ENCODE measurements at regions not wholly inside any gene's neighbourhood (a gene's known extent, or its start where the extent isn't known, plus 50 kb on each side); places are given as distances from the start of the nearest gene placed in this dataset.

DNA sequence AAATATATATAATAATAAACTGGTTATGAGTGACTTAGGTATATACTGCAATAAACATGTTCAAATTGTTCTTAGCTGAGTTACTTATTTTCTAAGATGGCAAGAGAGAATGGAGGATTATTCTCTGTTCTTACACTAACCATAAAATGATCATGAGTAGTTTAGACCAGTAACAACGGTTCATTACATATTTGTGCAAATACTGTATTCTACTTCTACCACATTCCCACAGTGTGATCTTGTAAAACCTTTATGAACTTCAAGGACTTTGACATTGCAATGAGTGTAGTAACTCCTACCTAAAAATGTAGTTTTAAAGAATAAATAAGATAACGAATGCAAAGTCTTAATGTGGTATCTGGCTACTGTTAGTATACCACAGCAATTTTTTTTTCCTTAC, 353.7 kb upstream of the NCAM2 start:
- no peak for DNase-seq (ENCODE audit: low spot score)

DNA sequence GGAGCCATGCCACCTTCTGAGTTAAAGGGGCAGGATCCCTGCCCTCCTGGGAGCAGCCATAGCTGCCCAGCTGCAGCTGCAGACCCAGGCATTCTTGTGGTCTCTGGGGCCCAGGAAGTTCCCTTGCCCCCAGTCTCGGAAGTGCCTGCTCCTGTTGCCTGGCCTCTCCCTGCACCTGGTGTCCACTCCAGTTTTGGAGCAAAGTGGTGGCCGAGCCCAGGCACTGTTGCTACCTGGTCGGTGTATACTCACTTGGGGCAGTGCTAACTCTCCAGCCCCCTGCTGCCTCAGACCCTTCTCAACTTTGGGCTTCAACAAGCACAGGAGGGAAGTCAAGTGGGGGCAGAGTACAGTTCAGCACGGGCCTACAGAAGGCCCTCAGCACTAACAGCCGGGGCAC, 352.9 kb upstream of the NCAM2 start:
- no peak for DNase-seq (ENCODE audit: low spot score)

DNA sequence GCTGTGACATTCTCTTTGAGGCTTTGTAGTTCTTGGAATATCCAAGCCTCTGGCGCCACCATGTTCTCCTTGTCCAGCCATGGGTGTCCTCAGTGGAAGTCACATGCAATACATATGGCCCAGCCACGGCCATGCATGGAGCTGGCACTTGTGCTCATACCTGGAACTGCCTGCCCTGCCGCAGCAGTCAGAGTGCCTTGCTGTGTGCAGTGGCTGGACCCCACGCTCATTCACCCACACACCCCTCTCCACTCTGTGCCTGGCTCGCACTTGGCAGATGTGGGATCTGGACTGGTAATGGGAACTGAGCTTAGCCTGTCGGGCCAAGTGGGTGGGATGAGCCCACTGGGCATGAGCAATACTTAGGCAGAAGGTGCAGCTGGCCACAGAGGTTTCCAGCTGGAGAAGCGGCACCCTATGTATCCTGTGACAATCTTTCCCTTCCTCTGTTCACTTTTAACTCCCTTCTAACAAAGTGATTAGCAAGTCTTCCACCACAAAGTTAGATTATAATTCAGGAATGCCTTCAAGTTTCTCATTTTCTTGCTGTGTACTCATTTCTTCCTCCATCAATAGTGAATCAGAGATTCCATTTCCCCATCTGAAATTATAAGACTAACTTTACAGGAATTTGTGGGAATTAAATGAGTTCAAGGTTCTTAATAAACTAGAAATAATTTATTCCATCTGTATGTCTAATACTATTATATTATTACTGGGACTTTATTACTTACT, 351.6 kb upstream of the NCAM2 start:
- no peak for DNase-seq (ENCODE audit: low spot score)

DNA sequence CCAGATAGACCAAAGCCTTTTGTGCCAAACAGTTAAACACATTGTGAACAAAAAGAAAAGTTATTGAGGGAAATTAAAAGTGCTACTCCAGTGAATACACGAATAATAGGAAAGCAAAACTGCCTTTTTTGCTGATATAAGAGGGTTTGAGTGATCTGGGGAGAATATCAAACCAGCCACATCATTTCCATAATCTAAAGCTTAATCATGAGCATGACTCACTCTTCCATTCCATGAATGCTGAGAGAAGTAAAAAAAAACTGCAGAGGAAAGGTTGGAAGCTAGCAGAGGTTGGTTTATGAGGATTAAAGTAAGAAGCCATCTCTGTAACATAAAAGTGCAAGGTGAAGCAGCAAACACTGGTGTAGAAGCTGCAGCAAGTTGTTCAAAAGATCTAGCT, 350.6 kb upstream of the NCAM2 start:
- no peak for DNase-seq (ENCODE audit: low spot score)

DNA sequence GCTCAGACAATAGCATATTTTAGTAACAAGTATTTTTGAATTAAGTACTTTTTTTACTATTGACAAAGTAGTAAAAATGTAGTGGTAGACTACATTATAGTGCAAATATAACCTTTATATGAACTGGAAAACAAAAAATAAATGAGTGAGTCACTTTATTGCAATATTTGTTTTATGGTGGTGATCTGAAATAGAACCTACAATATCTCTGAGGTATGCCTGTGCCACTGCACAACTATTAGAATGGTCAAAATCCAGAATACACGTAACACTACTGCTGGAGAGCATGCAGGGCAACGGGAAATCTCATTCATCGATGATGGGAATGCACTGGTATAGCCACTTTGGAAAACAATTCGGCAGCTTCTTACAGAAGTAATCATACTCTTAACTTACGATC, 349.0 kb upstream of the NCAM2 start:
- no peak for DNase-seq (ENCODE audit: low spot score)

DNA sequence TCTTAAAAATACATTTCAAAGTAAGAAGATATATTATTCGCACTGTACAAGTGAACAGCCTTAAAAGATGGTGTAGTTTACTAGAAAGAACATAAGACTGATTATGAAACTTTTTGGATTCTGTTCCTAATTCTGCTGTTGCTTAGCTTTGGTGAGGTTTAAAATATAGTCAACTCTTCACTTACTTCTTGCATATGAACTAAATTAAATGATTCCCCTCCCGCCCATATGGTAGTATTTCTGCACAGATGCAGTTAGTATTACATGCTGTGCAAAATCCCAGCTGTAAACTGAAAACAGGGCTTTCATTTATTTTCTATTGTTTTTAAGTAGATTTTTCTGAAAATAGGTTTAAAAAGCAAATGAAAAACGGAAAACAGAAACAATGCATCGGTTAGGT, 345.4 kb upstream of the NCAM2 start:
- no peak for DNase-seq (ENCODE audit: low spot score)

DNA sequence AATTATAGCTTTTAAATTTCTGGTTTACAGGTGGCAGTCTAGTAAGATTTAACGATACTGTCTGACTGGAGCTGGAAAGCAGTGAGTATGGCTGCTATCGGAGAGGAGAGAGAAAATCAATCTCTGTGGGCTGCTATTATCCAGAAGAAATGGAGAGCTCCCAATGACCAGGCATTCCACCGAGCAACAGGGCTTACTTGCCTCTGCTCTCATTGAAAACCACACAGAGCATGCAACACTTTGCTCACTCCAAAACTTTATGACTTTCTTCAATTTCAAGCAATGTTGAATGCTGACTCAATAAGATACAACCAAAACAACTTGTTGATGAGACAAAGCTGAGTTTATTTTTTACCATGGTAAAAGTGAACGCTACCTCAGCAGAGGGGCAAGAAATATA, 337.0 kb upstream of the NCAM2 start:
- DNase-seq (ENCODE audit: low spot score) = no peak

DNA sequence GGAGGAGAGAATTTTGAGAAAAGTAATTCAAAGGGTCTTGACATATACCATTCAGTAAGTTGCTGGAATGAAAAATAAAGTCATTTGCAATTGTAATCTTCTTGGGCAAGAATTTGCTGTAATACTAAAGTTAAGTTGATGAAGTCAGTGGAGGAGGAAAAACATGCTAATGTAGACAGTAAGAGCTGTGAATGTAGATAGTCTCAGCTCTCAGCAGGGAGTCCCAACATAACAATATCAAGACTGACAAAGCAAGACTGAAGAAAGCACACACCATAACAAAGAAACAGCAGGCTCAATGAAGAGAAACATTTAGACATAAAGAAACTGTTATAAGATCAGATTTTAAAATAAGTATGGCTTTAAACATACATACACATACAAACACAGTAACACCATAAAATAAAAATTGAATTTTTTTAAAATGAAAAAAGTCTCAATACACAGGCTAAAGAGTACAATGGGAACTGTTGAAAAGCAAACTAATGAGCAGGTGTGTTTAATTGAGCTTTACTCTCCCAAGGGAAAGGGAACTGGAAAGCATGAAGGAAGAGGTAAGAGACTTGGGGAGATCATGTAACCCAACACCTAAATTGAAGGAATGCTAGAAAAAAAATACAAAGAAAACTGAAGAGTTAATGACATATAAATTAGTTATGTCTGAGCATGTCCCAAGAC, 336.3 kb upstream of the NCAM2 start:
- DNase-seq (ENCODE audit: low spot score) = no peak

DNA sequence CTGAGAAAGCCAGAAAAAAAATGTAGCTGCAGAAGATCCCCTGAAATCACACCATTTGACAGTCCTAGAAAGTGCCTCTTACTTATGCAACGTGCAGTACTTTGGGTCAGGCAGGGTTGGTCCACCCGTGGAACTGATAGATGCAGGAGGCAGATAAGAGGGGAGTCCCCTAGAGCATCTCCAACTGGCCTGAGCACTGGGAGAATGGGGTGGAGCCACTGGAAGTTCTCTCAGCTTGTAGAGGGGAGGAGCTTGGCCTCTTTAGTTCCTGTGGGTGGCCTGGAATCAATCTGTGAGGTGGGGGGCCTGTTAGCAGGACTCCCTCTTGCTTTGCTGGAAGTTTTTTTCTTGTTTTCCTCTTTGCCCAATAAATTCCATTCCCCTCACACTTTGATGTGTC, 335.7 kb upstream of the NCAM2 start:
- no peak for DNase-seq (ENCODE audit: low spot score)

DNA sequence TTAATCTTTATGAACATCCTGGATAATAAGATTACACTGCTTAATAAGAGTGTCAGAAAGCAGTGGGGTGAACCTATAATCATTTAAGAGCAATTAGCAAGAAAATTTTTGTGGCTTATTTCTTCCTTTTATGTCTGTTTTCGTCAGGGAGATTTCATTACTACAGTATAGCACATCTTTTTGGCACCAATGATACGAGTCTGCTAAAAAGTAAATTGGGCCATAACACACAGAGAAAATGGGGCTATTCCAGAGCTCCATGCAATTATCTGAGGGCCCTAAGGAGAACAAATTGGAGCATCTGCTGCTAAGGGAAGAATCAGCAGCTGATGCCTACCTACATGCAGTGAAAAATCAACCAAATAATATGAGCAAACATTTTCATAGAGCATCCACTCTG, 330.3 kb upstream of the NCAM2 start:
- DNase-seq (ENCODE audit: low spot score) = no peak

DNA sequence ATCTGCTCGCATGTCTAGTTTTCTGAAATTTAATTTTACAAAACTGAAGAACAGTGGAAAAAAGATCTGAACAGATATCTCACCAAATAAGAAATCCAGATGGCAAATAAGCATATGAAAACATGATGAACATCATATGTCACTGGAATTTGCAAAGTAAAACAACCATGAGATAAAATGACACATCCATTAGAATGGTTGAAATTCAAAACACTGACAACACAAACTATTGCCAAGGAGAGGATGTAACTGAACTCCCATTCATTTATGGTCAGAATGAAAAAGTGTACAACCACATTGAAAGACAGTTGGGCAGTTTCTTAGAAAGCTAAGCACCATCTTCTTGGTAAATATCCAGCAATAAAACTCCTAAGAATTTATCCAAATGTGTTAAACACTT, 312.7 kb upstream of the NCAM2 start:
- no peak for DNase-seq (ENCODE audit: low spot score)

DNA sequence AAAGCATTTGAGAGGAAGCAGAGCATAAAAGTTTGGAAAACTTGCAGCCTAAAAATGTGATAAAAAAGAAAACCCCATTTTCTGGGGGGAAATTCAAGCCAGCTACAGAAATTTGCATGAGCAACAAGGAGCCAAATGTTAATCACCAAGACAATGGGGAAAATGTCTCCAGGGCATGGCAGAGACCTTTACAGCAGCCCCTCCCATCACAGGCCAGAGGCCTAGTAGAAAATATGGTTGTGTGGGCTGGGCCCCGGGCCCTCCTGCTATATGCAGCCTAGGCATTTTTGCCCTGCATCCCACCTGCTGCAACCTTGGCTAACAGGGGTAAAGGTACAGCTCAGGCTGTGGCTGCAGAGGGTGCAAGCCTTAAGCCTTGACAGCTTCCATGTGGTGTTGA, 299.6 kb upstream of the NCAM2 start:
- DNase-seq (ENCODE audit: low spot score) = no peak

DNA sequence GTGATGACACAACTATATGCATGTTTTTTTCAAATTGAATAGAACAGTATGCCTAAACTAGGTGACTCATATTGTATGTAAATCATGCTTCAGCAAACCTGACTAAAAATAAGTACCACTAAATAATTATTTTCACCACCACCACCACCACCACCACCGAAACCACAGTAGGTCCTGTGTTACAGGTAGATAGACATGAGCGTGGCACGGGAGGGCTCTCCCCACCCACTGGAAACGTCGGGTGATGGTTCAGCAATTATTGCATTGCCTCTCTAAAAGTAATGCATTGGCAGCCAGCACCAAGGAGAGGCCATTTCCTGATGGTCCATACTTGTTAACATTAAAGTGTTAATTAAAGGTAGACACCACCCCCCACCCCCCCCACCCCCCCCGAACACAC, 297.0 kb upstream of the NCAM2 start:
- DNase-seq (ENCODE audit: low spot score) = no peak

DNA sequence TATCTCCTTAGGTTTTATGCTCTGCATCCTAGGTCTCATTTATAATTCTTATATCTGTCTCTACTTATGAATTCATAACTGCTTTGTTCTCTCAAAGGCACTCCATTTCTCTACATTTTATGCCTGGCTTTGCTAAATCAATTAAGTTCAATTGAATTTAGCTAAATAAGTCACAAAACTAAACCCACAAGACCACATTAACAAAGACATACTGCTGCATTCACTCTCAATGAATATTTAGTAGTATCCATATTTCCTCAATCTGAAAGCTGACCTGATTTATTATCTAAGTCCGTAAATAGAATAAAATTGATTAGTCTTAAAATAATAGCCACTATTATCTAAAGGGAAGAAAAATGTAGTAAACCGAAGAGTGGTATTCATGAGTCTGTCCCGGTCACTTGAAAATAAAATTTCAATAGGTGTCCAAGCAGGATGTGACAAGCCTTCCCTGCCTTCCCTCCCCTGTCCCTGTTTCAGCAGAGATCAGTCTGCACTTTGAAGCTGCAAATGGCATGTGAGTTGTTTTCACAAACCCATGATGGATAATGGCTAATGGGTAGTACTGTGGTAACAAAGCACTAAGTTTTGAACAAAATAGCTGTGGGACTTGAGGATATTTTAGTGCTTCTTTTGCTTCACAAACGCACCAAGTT, 295.0 kb upstream of the NCAM2 start:
- DNase-seq (ENCODE audit: low spot score) = no peak

DNA sequence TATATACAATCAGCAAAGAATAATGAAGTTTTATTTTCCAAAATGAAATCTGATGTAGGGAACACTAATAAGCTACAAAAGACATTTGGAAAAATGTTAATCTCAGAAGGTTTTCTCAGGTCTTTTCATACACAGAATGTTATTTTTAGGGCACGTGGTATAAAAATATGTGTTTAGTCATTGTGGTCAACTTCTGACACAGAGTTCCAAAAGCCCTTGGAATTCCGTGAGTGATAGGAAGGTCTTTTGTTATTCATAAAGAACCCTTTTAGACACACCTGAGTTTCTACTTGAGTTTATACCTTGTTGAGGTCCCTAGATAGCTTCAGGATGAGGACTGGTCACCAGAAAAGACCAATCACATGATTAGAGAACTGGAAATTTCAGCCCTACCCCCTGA, 277.6 kb upstream of the NCAM2 start:
- no peak for DNase-seq (ENCODE audit: low spot score)

DNA sequence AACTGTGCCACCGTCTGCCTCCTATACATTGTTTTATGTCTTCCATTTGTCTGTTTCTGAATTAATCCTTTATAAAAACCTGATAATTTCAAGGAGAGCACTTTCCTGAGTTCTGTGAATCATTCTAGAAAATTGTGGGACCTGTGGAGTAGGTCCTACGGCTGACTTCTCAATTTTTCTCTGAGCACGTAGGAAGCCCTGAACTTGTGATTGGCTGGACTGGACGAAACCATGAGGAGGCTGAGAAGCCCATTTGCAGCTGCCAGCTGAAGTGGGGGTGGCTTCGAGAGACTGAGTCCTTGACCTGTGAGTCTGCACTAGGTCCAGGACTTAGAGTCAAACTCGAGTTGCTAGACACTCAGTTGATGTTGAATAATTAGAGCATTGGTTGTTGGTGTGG, 277.1 kb upstream of the NCAM2 start:
- DNase-seq (ENCODE audit: low spot score) = no peak

DNA sequence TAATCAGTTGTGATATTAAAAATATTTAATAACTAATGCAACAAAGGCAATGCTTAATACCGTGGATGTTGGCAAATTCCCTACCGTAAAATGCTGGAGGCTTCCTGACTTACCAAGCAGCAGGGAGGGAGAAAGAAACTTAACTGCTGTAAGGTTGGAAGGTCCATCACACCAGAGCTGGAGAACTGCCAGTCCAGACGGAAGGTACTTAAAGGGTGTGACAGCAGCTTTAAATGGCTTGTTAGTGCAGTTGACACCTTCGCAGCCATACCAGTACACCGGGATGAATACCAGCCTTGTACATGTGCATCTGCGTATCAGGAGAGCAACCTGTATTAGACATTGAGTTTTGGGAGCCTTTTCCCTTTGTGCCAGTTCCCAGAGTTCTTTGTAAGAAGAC, 269.5 kb upstream of the NCAM2 start:
- DNase-seq (ENCODE audit: low spot score) = no peak

DNA sequence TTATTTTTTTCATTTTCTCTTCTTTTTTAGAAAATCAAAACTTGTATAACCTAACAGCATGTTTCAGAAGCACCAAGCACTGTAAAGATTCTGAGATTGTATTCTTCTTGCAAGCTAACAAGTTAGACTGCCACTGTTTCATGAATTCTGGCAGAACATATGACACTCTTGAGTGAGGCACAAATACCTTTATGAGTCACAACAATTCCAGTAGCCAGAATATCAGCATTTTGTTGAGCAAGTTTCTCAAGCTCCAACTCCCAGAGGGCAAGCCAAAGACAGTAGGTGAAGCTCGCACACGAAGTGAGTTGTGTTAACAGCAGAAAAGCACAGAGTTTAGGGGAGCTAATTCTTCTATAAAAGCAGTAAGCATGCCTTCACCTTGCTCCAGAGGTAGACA, 268.8 kb upstream of the NCAM2 start:
- no peak for DNase-seq (ENCODE audit: low spot score)

DNA sequence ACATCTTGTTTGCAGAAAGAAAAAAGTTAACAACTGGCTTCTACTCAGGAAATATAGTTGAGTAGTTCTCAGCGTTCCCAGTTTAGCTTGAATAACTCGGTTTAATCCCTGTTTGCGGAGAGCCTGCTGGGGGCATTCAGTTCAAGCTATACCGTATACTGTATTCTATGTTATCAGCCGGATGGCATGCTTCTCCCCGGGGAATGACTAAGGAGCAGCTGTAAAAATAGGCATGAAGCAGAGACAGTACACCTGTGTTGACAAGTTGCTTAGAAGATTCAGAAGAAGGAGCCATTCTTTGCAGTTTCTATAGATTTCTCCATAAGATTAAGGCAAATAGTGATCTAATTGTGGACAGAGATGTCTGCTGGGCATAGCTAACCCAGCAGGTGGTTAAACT, 267.8 kb upstream of the NCAM2 start:
- DNase-seq (ENCODE audit: low spot score) = no peak

DNA sequence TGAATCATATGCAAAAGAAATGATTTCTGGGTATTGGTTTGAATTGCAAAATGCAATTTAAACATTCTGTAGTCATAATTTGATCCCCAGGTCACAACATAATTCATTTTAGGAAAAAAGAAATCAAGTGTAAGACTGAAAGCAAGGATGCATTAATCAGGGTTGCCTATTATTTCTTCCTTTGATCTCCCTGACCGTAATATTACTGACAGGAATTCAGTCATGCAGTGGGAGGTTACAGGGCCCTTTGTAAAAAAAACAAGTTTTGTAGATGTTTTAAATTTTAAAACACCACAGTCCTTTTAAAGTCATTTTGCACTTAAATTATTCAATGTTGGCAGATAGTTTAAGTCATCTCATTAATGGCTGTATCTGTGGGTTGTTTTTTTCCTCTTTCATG, 263.0 kb upstream of the NCAM2 start:
- no peak for DNase-seq (ENCODE audit: low spot score)

DNA sequence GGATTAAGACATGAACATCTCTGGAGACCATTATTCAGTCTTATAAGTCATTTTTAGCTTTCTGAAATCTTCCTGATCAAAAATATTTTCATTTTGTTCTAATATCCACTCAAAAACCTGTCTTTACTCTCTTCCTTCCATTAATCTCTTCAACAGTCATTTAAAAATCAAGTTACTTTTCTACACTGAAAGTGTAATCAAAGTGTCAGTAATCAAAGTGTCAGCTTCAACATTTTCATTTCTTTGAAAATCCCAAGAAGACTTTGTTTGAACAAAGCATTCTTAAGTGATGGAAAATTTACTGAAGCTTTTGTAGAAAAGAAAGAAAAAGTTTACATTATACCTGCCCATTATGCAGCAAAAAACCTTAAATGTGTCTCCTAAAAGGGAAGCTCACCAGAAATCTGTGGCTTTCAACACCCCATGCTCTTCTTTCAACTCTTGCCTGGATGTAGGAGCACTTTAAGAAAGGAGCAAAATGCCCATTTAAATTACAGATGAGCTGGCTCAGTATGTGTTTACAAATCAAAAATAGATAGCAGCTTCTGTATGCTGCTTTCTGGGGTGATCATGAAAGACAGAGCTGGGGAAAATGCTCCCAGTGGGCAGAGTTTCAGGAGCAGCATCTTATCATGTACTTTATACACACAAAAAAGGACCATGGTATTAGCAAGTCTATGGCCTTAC, 260.8 kb upstream of the NCAM2 start:
- DNase-seq (ENCODE audit: low spot score) = no peak

DNA sequence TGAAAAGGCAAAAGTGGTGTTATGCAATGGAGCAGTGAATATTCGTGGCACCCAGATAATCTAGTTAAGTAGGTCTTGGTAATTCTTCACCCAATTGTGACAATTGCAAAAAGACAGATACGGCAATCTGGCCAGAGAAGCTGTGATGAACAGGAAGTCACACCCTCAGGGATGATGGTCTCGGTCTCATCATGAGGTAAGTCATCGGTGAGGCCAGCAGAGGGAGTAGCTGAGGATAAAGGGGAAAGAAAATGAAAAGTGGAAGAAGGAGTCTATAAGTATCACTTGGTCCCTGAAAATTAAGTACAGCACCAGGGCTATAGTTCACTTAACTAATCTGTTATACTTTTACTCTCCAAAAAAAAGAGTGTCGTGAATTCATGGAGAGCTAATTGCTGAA, 258.8 kb upstream of the NCAM2 start:
- no peak for DNase-seq (ENCODE audit: low spot score)

DNA sequence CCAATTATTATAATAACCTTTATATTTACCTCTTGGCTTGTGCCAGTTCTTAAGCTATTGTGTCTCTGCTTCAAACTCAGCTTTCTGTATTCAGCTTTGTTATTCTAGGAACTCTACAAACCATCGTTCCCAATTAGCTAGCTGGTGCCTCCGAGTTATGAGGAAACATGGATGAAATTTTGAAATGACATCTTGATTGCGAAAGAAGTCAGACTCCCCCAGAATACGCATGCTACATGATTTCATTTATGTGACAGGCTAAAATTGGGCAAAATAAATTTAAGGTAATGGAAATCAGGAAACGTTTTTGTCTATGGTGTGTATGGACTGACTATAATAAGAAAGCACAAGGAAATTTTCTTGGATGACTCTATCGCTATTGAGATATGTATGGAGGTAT, 256.8 kb upstream of the NCAM2 start:
- no peak for DNase-seq (ENCODE audit: low spot score)

All from AG08396 (cell line).